Testis (tissue), 2 donors: ENCODE measurements at regions not wholly inside any gene's neighbourhood (a gene's known extent, or its start where the extent isn't known, plus 50 kb on each side); places are given as distances from the start of the nearest gene placed in this dataset.

Source experiments
- DNase-seq: peaks from one replicate; pipeline ENCODE4 v3.0.0-alpha.2; 2019
- H3K27ac ChIP-seq, 2 donors: fragments of 200-600 bp; sonication (generic); one replicate each; pipeline ENCODE4 v1.5.1; 2019
- H3K27me3 ChIP-seq: fragments of 200-600 bp; sonication (generic); one replicate; pipeline ENCODE4 v1.5.1; 2019
- H3K36me3 ChIP-seq: fragments of 200-600 bp; sonication (generic); one replicate; pipeline ENCODE4 v1.5.1; 2017; ENCODE audit warnings: low read depth; ENCODE audit errors: missing control alignments
- H3K4me1 ChIP-seq: fragments of 200-600 bp; sonication (generic); one replicate; pipeline ENCODE4 v1.5.1; 2019
- H3K4me3 ChIP-seq, 2 donors: fragments of 200-600 bp; sonication (generic); one replicate each; pipeline ENCODE4 v1.5.1; 2017 to 2019
- H3K9me3 ChIP-seq: fragments of 200-600 bp; sonication (generic); one replicate; pipeline ENCODE4 v1.5.1; 2017
- POLR2A ChIP-seq: fragments of 450-650 bp; IDR thresholded peaks from one replicate; pipeline ENCODE4 v1.6.1; 2017; ENCODE audit warnings: antibody characterized with exemption, mild to moderate bottlenecking, moderate library complexity
- WGBS, 2 donors: methylation state at CpG; one replicate each; pipeline ENCODE4 v1.1.5; 2018; 5-methylcytosine and 5-hydroxymethylcytosine counted together
- intact Hi-C: fragments of 100-400 bp; cut with DNase I; formaldehyde crosslinking; loops from one replicate; pipeline ENCODE4 v1.15.1; 2023; ENCODE audit warnings: low total_unique reads
- TF ChIP-seq, protein P1 (sequence below), 3 experiments: fragments of 450-650 bp in 2 of 3; fragments of 200-600 bp in 1 of 3; sonication (generic) in 1 of 3; IDR thresholded peaks; one replicate each; pipeline ENCODE4 v1.5.1; 2016 to 2019; ENCODE audit warnings: antibody characterized with exemption in 3 of 3, mild to moderate bottlenecking in 2 of 3, moderate library complexity in 1 of 3

DNA sequence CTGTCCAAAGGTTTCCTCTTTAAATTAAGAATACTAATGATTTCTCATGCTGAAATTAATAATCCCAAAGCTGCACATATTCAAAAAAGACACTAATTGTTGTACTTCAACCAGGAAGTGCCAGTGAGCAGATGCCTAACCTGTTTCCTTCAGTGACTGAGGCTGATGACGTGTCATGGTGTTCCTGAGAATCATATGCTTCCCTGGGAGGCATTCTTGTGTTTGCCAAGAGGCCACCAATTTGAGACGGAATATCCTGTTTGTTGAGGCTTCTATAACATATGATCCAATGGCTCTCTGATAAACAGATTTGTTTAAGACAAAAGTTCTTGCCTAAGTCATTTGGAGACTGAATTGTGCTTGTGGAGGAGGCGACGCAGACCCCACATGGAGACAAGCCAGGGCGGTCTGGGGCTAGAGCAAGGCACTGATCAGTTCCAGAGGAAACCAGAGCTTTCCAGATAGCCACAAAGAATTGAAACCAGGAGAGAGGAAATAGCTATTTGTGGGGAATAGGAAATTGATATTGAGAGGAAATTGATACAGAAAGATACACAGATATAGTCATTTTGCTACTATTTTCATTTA is 66.4 kb upstream of the ZNF608 start:
- 84 to 89% methylated on average over 5 of the region's 5 CpGs for whole genome bisulfite sequencing, 2 donors
- no peak overlapping the region for H3K4me3 ChIP-seq
- intact Hi-C loops = no loop called here
- H3K27ac ChIP-seq = no peak overlapping the region
- no peak for DNase-seq
- no peaks in the 10 kb centered on the region for H3K36me3 ChIP-seq
- H3K27me3 ChIP-seq = no peaks in the 10 kb centered on the region
- no peaks in the 10 kb centered on the region for H3K9me3 ChIP-seq
- no peak for TF ChIP-seq POLR2A
- TF ChIP-seq, protein P1, sequence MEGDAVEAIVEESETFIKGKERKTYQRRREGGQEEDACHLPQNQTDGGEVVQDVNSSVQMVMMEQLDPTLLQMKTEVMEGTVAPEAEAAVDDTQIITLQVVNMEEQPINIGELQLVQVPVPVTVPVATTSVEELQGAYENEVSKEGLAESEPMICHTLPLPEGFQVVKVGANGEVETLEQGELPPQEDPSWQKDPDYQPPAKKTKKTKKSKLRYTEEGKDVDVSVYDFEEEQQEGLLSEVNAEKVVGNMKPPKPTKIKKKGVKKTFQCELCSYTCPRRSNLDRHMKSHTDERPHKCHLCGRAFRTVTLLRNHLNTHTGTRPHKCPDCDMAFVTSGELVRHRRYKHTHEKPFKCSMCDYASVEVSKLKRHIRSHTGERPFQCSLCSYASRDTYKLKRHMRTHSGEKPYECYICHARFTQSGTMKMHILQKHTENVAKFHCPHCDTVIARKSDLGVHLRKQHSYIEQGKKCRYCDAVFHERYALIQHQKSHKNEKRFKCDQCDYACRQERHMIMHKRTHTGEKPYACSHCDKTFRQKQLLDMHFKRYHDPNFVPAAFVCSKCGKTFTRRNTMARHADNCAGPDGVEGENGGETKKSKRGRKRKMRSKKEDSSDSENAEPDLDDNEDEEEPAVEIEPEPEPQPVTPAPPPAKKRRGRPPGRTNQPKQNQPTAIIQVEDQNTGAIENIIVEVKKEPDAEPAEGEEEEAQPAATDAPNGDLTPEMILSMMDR (IDR thresholded peaks at IDR 0.05) = no peak
- H3K4me1 ChIP-seq = no peaks in the 10 kb centered on the region

DNA sequence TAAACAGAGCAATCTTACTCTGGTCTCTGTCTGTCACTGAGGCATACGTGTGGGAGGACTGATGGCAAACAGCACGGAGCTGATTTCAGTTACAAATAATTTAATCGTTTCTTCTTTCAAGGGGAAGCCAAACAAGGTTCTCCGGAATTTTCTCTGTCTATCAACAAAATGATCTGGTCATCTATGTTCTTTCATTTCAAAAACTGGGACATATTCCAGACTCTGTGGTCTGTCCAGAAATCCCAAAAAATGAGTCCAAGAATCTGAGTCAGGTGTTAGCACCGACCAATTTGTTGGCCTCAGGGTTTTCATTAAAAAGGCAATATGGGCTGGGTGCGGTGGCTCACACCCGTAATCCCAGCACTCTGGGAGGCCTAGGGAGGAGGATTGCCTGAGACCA is 69.9 kb upstream of the ZNF608 start:
- Histone ChIP-seq H3K9me3 (no peaks in the 10 kb centered on the region), H3K27ac (no peak overlapping the region), H3K27me3 (no peaks in the 10 kb centered on the region), H3K4me3 (no peak overlapping the region), H3K4me1 (no peaks in the 10 kb centered on the region), H3K36me3 (no peaks in the 10 kb centered on the region)
- intact Hi-C loops = no loop called here
- 70 to 80% methylated on average over 7 of the region's 7 CpGs for WGBS, 2 donors
- no peak for TF ChIP-seq POLR2A
- TF ChIP-seq, protein P1 (IDR thresholded peaks at IDR 0.05) = no peak
- no peak for DNase-seq

DNA sequence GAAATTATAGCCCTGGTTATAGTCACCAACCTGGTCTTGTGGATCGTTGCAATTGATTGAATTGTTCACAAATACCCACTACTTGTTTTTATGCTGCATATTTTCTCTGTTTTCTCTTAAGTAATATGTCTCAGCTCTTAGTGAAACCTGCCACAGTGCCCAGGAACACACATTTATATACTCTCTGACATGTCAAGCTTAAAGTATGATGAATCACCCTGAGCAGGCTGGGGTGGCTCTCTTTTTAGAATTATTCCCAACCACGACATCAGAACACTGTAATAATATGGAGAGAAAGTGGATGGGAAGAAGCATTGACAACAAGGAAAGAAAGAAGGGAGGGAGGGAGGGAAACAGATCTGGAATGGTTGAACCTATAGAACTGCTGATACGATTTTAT is 72.8 kb upstream of the ZNF608 start:
- Histone ChIP-seq H3K9me3 (no peaks in the 10 kb centered on the region), H3K27ac (no peak overlapping the region), H3K36me3 (no peaks in the 10 kb centered on the region), H3K4me3 (no peak overlapping the region), H3K4me1 (no peaks in the 10 kb centered on the region), H3K27me3 (no peaks in the 10 kb centered on the region)
- DNase-seq = no peak
- TF ChIP-seq, protein P1 (IDR thresholded peaks at IDR 0.05) = no peak
- TF ChIP-seq POLR2A = no peak
- WGBS, 2 donors = 83 to 91% methylated on average over 3 of the region's 3 CpGs
- intact Hi-C loops = no loop called here

DNA sequence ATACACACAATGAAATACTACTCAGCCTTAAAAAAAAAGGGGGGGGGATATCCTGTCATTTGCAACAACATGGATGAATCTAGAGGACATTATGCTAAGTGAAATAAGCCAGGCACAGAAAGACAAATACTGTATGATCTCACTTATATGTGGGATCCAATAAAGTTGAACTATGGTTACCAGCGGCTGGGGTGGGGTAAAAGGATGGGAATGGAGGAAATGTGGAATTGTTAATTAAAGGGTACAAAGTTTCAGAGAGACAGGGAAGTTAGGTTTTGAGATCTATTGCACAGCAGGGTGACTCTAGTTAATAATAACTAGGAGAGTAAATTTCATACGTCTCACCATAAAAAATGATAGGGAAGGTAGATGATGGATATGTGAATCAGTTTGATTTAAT is 76.2 kb upstream of the ZNF608 start:
- TF ChIP-seq POLR2A = no peak
- TF ChIP-seq, protein P1 (IDR thresholded peaks at IDR 0.05) = no peak
- Histone ChIP-seq H3K27me3 (no peaks in the 10 kb centered on the region), H3K4me3 (no peak overlapping the region), H3K27ac (no peak overlapping the region), H3K9me3 (no peaks in the 10 kb centered on the region), H3K36me3 (no peaks in the 10 kb centered on the region), H3K4me1 (no peaks in the 10 kb centered on the region)
- no peak for DNase-seq
- WGBS, 2 donors = 94 to 96% methylated on average over 2 of the region's 2 CpGs
- intact Hi-C loops = no loop called here

DNA sequence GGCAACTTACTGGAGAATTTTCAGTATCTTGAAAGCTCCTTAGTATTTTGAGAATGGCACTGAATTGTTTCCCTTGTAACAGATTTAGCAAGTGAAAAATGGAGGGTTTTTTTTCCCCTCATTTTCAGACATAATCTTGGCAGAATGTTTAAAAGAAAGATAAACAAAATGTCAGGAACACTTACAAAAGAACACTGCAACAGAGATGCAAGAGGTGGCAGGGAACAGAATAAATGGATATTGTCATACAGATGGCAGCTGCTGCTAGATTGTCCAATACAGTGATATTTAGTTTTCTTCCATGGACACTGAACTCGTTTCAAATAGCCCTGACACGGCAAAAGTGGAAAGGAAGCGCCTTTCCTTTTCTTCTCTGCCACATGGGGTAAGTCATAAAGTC is 76.9 kb upstream of the ZNF608 start:
- no peak for TF ChIP-seq POLR2A
- TF ChIP-seq, protein P1 (IDR thresholded peaks at IDR 0.05) = no peak
- WGBS, 2 donors = 69 to 74% methylated on average over 3 of the region's 3 CpGs
- no peaks in the 10 kb centered on the region for H3K9me3 ChIP-seq
- no peak overlapping the region for H3K4me3 ChIP-seq
- no peak for DNase-seq
- H3K27ac ChIP-seq = no peak overlapping the region
- H3K36me3 ChIP-seq = no peaks in the 10 kb centered on the region
- intact Hi-C loops = no loop called here
- H3K4me1 ChIP-seq = no peaks in the 10 kb centered on the region
- no peaks in the 10 kb centered on the region for H3K27me3 ChIP-seq
